ENCODE measurements at regions not wholly inside any gene's neighbourhood (a gene's known extent, or its start where the extent isn't known, plus 50 kb on each side); places are given as distances from the start of the nearest gene placed in this dataset.

GRCh38 chr1:30819244-30819571, 61.6 kb upstream of the LAPTM5 start:
- Histone ChIP-seq H3K27me3 (ENCODE audit: control insufficient read depth, low read length) (peaks cover 64% of the 10 kb centered on the region), H3K9me3 (ENCODE audit: control insufficient read depth, insufficient read depth, low read length) (no peaks in the 10 kb centered on the region), H3K36me3 (ENCODE audit: control insufficient read depth, low read length) (no peaks in the 10 kb centered on the region), H3K9me2 (replicated peaks; ENCODE audit: control insufficient read depth, low read length) (no peaks in the 10 kb centered on the region), H3K4me3 (ENCODE audit: low read length) (no peak overlapping the region), H3K27ac (ENCODE audit: low read depth, low read length) (no peak overlapping the region), H3K79me2 (ENCODE audit: control insufficient read depth, low read length) (no peaks in the 10 kb centered on the region), H3F3A (ENCODE audit: control insufficient read depth, insufficient read depth) (no peaks in the 10 kb centered on the region), H3K4me2 (ENCODE audit: low read length) (no peak overlapping the region), H3K4me1 (ENCODE audit: control insufficient read depth, low read length) (peaks cover 5% of the 10 kb centered on the region), H4K20me1 (ENCODE audit: control insufficient read depth, insufficient read depth, low read depth, low read length) (peaks cover 5% of the 10 kb centered on the region; the same call in 1 of the 2 replicates)
- no peak for TF ChIP-seq CTCF (IDR thresholded peaks at IDR 0.05; ENCODE audit: low read depth, low read length, poor library complexity, severe bottlenecking)
- no peak for TF ChIP-seq EZH2phosphoT487 (IDR thresholded peaks at IDR 0.05; ENCODE audit: borderline replicate concordance, low read length)

- Histone ChIP-seq H3K4me3 (ENCODE audit: low read length) (no peak overlapping the region), H3K4me2 (ENCODE audit: low read length) (no peak overlapping the region), H3K79me2 (ENCODE audit: control insufficient read depth, low read length) (no peaks in the 10 kb centered on the region), H3K9me2 (replicated peaks; ENCODE audit: control insufficient read depth, low read length) (no peaks in the 10 kb centered on the region), H3F3A (ENCODE audit: control insufficient read depth, insufficient read depth) (no peaks in the 10 kb centered on the region), H3K27ac (ENCODE audit: low read depth, low read length) (no peak overlapping the region), H3K4me1 (ENCODE audit: control insufficient read depth, low read length) (no peaks in the 10 kb centered on the region; the same call in 1 of the 2 replicates), H4K20me1 (ENCODE audit: control insufficient read depth, insufficient read depth, low read depth, low read length) (0 out of 2 replicates have a peak, but pooled peaks cover 3% of the 10 kb centered on the region), H3K9me3 (ENCODE audit: control insufficient read depth, insufficient read depth, low read length) (no peaks in the 10 kb centered on the region), H3K27me3 (ENCODE audit: control insufficient read depth, low read length) (peaks cover 64% of the 10 kb centered on the region), H3K36me3 (ENCODE audit: control insufficient read depth, low read length) (no peaks in the 10 kb centered on the region)
- TF ChIP-seq EZH2phosphoT487 (IDR thresholded peaks at IDR 0.05; ENCODE audit: borderline replicate concordance, low read length) (no peak), CTCF (IDR thresholded peaks at IDR 0.05; ENCODE audit: low read depth, low read length, poor library complexity, severe bottlenecking) (no peak)
Observed at GRCh38 chr1:30818568-30819243, 61.1 kb upstream of the LAPTM5 start.

- TF ChIP-seq EZH2phosphoT487 (IDR thresholded peaks at IDR 0.05; ENCODE audit: borderline replicate concordance, low read length) (no peak), CTCF (IDR thresholded peaks at IDR 0.05; ENCODE audit: low read depth, low read length, poor library complexity, severe bottlenecking) (no peak)
- no peaks in the 10 kb centered on the region for H3K9me2 ChIP-seq (replicated peaks; ENCODE audit: control insufficient read depth, low read length)
- H4K20me1 ChIP-seq (ENCODE audit: control insufficient read depth, insufficient read depth, low read depth, low read length) = no peaks in the 10 kb centered on the region
- H3F3A ChIP-seq (ENCODE audit: control insufficient read depth, insufficient read depth) = no peaks in the 10 kb centered on the region
- H3K79me2 ChIP-seq (ENCODE audit: control insufficient read depth, low read length) = no peaks in the 10 kb centered on the region
- no peaks in the 10 kb centered on the region for H3K4me1 ChIP-seq (ENCODE audit: control insufficient read depth, low read length)
- H3K9me3 ChIP-seq (ENCODE audit: control insufficient read depth, insufficient read depth, low read length) = no peaks in the 10 kb centered on the region
- peaks cover 60% of the 10 kb centered on the region for H3K27me3 ChIP-seq (ENCODE audit: control insufficient read depth, low read length)
- no peak overlapping the region for H3K4me2 ChIP-seq (ENCODE audit: low read length)
- no peaks in the 10 kb centered on the region for H3K36me3 ChIP-seq (ENCODE audit: control insufficient read depth, low read length)
- H3K4me3 ChIP-seq (ENCODE audit: low read length) = no peak overlapping the region
- H3K27ac ChIP-seq (ENCODE audit: low read depth, low read length) = no peak overlapping the region
Observed at GRCh38 chr1:30817548-30817947, 60.0 kb upstream of the LAPTM5 start.
